ENCODE measurements at regions not wholly inside any gene's neighbourhood (a gene's known extent, or its start where the extent isn't known, plus 50 kb on each side); places are given as distances from the start of the nearest gene placed in this dataset.
A peak's percentile ranks its signal among the peaks of the same experiment; 100 is the strongest.

GRCh38 chr5:100434815-100435214 is 100.4 kb upstream of the FAM174A start:
- H3K4me3 ChIP-seq (replicated peaks in 1 of 4; ENCODE audit: control extremely low read depth in 1 of 4, insufficient read depth in 1 of 4, low read depth in 3 of 4, low read length in 4 of 4), result no peak overlapping the region
- no peak overlapping the region for H2AFZ ChIP-seq (ENCODE audit: low read length)

GRCh38 chr5:100432741-100433140 is 102.4 kb upstream of the FAM174A start:
- Histone ChIP-seq H3K36me3 (ENCODE audit: control insufficient read depth, insufficient read depth, low read length) (no peaks in the 10 kb centered on the region), H3K9me3 (ENCODE audit: control insufficient read depth, insufficient read depth, low read depth, low read length) (no peaks in the 10 kb centered on the region), H4K20me1 (ENCODE audit: control insufficient read depth, extremely low read depth, insufficient read depth, low read length) (no peaks in the 10 kb centered on the region), H3K9ac (ENCODE audit: insufficient read depth, low read length) (no peak overlapping the region), H3K79me2 (ENCODE audit: control insufficient read depth, insufficient read depth, low read length) (no peaks in the 10 kb centered on the region), H3K4me2 (ENCODE audit: extremely low read depth, insufficient read depth, low read length) (no peak overlapping the region), H3K27ac (ENCODE audit: insufficient read depth, low read length) (no peak overlapping the region), H3K4me1 (ENCODE audit: control insufficient read depth, extremely low read depth, insufficient read depth, low read length) (no peaks in the 10 kb centered on the region), H2AFZ (ENCODE audit: low read length) (no peak overlapping the region), H3K27me3 (ENCODE audit: control insufficient read depth, insufficient read depth, low read length) (no peaks in the 10 kb centered on the region), H3K4me3 (replicated peaks in 1 of 4; ENCODE audit: control extremely low read depth in 1 of 4, insufficient read depth in 1 of 4, low read depth in 3 of 4, low read length in 4 of 4) (no peak overlapping the region)
- no peak for TF ChIP-seq CTCF (conservative IDR thresholded peaks at IDR 0.05 in 1 of 2, IDR thresholded peaks at IDR 0.05 in 1 of 2; ENCODE audit: low read depth in 1 of 2, low read length in 2 of 2)
- TF ChIP-seq EZH2 (IDR thresholded peaks at IDR 0.05; ENCODE audit: low read length, missing control alignments), result no peak
- no peak for DNase-seq (ENCODE audit: low read depth in 2 of 2)

More at GRCh38 chr5:100434815-100435214, 100.4 kb upstream of the FAM174A start:
- Histone ChIP-seq H3K27ac (ENCODE audit: insufficient read depth, low read length) (no peak overlapping the region), H3K9ac (ENCODE audit: insufficient read depth, low read length) (no peak overlapping the region), H3K79me2 (ENCODE audit: control insufficient read depth, insufficient read depth, low read length) (no peaks in the 10 kb centered on the region), H3K27me3 (ENCODE audit: control insufficient read depth, insufficient read depth, low read length) (no peaks in the 10 kb centered on the region), H4K20me1 (ENCODE audit: control insufficient read depth, extremely low read depth, insufficient read depth, low read length) (no peaks in the 10 kb centered on the region), H3K36me3 (ENCODE audit: control insufficient read depth, insufficient read depth, low read length) (no peaks in the 10 kb centered on the region), H3K4me1 (ENCODE audit: control insufficient read depth, extremely low read depth, insufficient read depth, low read length) (no peaks in the 10 kb centered on the region), H3K9me3 (ENCODE audit: control insufficient read depth, insufficient read depth, low read depth, low read length) (no peaks in the 10 kb centered on the region), H3K4me2 (ENCODE audit: extremely low read depth, insufficient read depth, low read length) (no peak overlapping the region)
- TF ChIP-seq EZH2 (IDR thresholded peaks at IDR 0.05; ENCODE audit: low read length, missing control alignments) (no peak), CTCF (conservative IDR thresholded peaks at IDR 0.05 in 1 of 2, IDR thresholded peaks at IDR 0.05 in 1 of 2; ENCODE audit: low read depth in 1 of 2, low read length in 2 of 2) (no peak)
- DNase-seq (ENCODE audit: low read depth in 2 of 2), result no peak

GRCh38 chr5:100430268-100431195 is 104.6 kb upstream of the FAM174A start:
- Histone ChIP-seq H3K9ac (ENCODE audit: insufficient read depth, low read length) (no peak overlapping the region), H3K79me2 (ENCODE audit: control insufficient read depth, insufficient read depth, low read length) (no peaks in the 10 kb centered on the region), H2AFZ (ENCODE audit: low read length) (no peak overlapping the region), H3K27ac (ENCODE audit: insufficient read depth, low read length) (no peak overlapping the region), H3K4me1 (ENCODE audit: control insufficient read depth, extremely low read depth, insufficient read depth, low read length) (no peaks in the 10 kb centered on the region), H3K9me3 (ENCODE audit: control insufficient read depth, insufficient read depth, low read depth, low read length) (no peaks in the 10 kb centered on the region), H3K36me3 (ENCODE audit: control insufficient read depth, insufficient read depth, low read length) (no peaks in the 10 kb centered on the region), H3K4me2 (ENCODE audit: extremely low read depth, insufficient read depth, low read length) (no peak overlapping the region), H4K20me1 (ENCODE audit: control insufficient read depth, extremely low read depth, insufficient read depth, low read length) (no peaks in the 10 kb centered on the region), H3K27me3 (ENCODE audit: control insufficient read depth, insufficient read depth, low read length) (no peaks in the 10 kb centered on the region), H3K4me3 (replicated peaks in 1 of 4; ENCODE audit: control extremely low read depth in 1 of 4, insufficient read depth in 1 of 4, low read depth in 3 of 4, low read length in 4 of 4) (no peak overlapping the region)
- peak; percentile 25 to 56 for DNase-seq (ENCODE audit: low read depth in 2 of 2)
- TF ChIP-seq CTCF (conservative IDR thresholded peaks at IDR 0.05 in 1 of 2, IDR thresholded peaks at IDR 0.05 in 1 of 2; ENCODE audit: low read depth in 1 of 2, low read length in 2 of 2) (peak; percentile 97 to 100), EZH2 (IDR thresholded peaks at IDR 0.05; ENCODE audit: low read length, missing control alignments) (no peak)

Data from fibroblast of lung (primary cell).